ENCODE measurements at regions not wholly inside any gene's neighbourhood (a gene's known extent, or its start where the extent isn't known, plus 50 kb on each side); places are given as distances from the start of the nearest gene placed in this dataset.

- Histone ChIP-seq H2AFZ (ENCODE audit: low read length) (no peak overlapping the region), H3K27ac (ENCODE audit: low read depth, low read length) (no peak overlapping the region), H3K4me2 (ENCODE audit: insufficient read depth, low read length) (no peak overlapping the region), H3K4me1 (ENCODE audit: insufficient read depth, low read length) (peaks cover 8% of the 10 kb centered on the region), H4K20me1 (ENCODE audit: insufficient read depth, low read length) (no peaks in the 10 kb centered on the region), H3K9me3 (ENCODE audit: low read depth, low read length) (no peaks in the 10 kb centered on the region), H3K79me2 (ENCODE audit: insufficient read depth, low read length) (no peaks in the 10 kb centered on the region), H3K36me3 (ENCODE audit: insufficient read depth, low read length) (no peaks in the 10 kb centered on the region), H3K27me3 (ENCODE audit: insufficient read depth, low read length) (no peaks in the 10 kb centered on the region), H3K4me3 (ENCODE audit: insufficient read depth, low read length) (no peak overlapping the region)
- TF ChIP-seq, protein P1, sequence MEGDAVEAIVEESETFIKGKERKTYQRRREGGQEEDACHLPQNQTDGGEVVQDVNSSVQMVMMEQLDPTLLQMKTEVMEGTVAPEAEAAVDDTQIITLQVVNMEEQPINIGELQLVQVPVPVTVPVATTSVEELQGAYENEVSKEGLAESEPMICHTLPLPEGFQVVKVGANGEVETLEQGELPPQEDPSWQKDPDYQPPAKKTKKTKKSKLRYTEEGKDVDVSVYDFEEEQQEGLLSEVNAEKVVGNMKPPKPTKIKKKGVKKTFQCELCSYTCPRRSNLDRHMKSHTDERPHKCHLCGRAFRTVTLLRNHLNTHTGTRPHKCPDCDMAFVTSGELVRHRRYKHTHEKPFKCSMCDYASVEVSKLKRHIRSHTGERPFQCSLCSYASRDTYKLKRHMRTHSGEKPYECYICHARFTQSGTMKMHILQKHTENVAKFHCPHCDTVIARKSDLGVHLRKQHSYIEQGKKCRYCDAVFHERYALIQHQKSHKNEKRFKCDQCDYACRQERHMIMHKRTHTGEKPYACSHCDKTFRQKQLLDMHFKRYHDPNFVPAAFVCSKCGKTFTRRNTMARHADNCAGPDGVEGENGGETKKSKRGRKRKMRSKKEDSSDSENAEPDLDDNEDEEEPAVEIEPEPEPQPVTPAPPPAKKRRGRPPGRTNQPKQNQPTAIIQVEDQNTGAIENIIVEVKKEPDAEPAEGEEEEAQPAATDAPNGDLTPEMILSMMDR (IDR thresholded peaks at IDR 0.05; ENCODE audit: extremely low read depth, low read depth, low read length): no peak
- DNase-seq (ENCODE audit: insufficient read length, low spot score, missing footprints): no peak
Observed at GRCh38 chr6:82056567-82056966, 191.0 kb downstream of the IBTK start.

DNA sequence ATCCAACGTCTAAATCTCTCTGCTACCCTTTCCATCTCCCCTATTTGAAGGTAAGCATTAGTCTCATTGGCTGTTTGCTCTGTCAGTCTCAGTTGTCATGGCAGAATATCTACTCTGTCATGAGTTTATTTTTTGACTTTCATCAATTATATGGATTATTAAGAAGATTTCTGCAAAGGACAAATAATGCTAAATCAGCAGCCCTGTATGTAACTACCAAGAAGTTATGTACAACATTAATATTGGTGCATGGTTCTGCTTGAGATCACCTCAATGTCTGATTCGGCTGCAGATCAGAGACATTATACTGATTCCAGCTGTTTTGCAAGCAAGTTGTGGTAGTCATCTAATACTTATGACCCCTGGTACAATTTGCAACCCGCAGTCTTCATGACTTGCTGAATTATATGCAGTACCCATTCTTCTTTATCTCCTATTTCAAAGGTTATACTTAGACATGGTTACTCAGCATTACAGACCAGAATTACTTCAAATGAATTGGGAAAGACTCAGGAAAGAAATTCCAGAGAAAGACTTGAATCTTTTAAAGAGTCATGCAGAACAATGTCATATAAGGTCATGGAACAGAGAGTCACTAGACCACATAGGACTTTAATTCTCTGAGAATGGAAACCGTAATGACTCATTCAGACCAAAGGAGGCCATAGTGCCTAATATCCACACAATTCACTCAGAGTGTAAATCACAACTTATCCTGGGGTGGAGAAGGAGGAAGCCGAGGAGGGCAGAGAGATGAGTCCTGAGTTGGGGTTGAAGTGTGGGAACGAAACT lies 201.4 kb downstream of the IBTK start:
- TF ChIP-seq, protein P1 (IDR thresholded peaks at IDR 0.05; ENCODE audit: extremely low read depth, low read depth, low read length): no peak
- Histone ChIP-seq H3K79me2 (ENCODE audit: insufficient read depth, low read length) (no peaks in the 10 kb centered on the region), H3K27me3 (ENCODE audit: insufficient read depth, low read length) (no peaks in the 10 kb centered on the region), H3K4me2 (ENCODE audit: insufficient read depth, low read length) (peak overlapping the region; percentile 50), H3K36me3 (ENCODE audit: insufficient read depth, low read length) (no peaks in the 10 kb centered on the region), H2AFZ (ENCODE audit: low read length) (peak overlapping the region; percentile 58), H3K4me3 (ENCODE audit: insufficient read depth, low read length) (no peak overlapping the region), H3K4me1 (ENCODE audit: insufficient read depth, low read length) (peaks cover 16% of the 10 kb centered on the region), H3K27ac (ENCODE audit: low read depth, low read length) (peak overlapping the region; percentile 82), H3K9me3 (ENCODE audit: low read depth, low read length) (no peaks in the 10 kb centered on the region), H4K20me1 (ENCODE audit: insufficient read depth, low read length) (no peaks in the 10 kb centered on the region)
- peak; percentile 68 for DNase-seq (ENCODE audit: insufficient read length, low spot score, missing footprints)

GRCh38 chr6:82040405-82041221 lies 206.9 kb downstream of the IBTK start:
- Histone ChIP-seq H3K27ac (ENCODE audit: low read depth, low read length) (no peak overlapping the region), H3K79me2 (ENCODE audit: insufficient read depth, low read length) (no peaks in the 10 kb centered on the region), H3K27me3 (ENCODE audit: insufficient read depth, low read length) (no peaks in the 10 kb centered on the region), H3K4me2 (ENCODE audit: insufficient read depth, low read length) (no peak overlapping the region), H3K4me3 (ENCODE audit: insufficient read depth, low read length) (no peak overlapping the region), H3K4me1 (ENCODE audit: insufficient read depth, low read length) (peaks cover under 1% of the 10 kb centered on the region), H4K20me1 (ENCODE audit: insufficient read depth, low read length) (no peaks in the 10 kb centered on the region), H2AFZ (ENCODE audit: low read length) (peak overlapping the region; percentile 74), H3K36me3 (ENCODE audit: insufficient read depth, low read length) (no peaks in the 10 kb centered on the region), H3K9me3 (ENCODE audit: low read depth, low read length) (no peaks in the 10 kb centered on the region)
- DNase-seq (ENCODE audit: insufficient read length, low spot score, missing footprints): no peak
- TF ChIP-seq, protein P1 (IDR thresholded peaks at IDR 0.05; ENCODE audit: extremely low read depth, low read depth, low read length): peak; percentile 90

DNA sequence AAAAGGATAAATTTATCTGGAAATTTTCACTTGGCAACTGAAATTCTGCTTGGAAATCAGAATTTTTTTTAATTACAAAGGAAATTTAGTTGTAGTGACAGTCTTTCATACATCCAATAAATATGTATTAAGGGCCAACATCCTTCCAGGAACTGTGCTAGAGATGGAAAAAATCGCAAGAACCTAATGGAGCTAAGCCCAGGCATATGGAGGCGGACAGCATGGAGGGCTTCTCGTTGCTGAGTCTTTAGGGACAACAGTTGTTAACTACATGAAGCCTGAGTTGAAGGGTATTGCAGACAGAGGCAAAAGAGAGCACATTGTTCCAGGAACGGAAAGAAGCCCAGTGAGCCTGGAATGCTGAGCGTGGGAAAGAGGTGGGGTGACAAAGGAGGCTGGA lies 208.9 kb downstream of the IBTK start:
- Histone ChIP-seq H3K4me2 (ENCODE audit: insufficient read depth, low read length) (no peak overlapping the region), H2AFZ (ENCODE audit: low read length) (no peak overlapping the region), H3K9me3 (ENCODE audit: low read depth, low read length) (no peaks in the 10 kb centered on the region), H4K20me1 (ENCODE audit: insufficient read depth, low read length) (no peaks in the 10 kb centered on the region), H3K36me3 (ENCODE audit: insufficient read depth, low read length) (no peaks in the 10 kb centered on the region), H3K4me1 (ENCODE audit: insufficient read depth, low read length) (peaks cover 5% of the 10 kb centered on the region), H3K4me3 (ENCODE audit: insufficient read depth, low read length) (no peak overlapping the region), H3K27ac (ENCODE audit: low read depth, low read length) (no peak overlapping the region), H3K79me2 (ENCODE audit: insufficient read depth, low read length) (no peaks in the 10 kb centered on the region), H3K27me3 (ENCODE audit: insufficient read depth, low read length) (no peaks in the 10 kb centered on the region)
- TF ChIP-seq, protein P1 (IDR thresholded peaks at IDR 0.05; ENCODE audit: extremely low read depth, low read depth, low read length): no peak
- no peak for DNase-seq (ENCODE audit: insufficient read length, low spot score, missing footprints)

Data from osteoblast (primary cell).